ENCODE measurements at regions not wholly inside any gene's neighbourhood (a gene's known extent, or its start where the extent isn't known, plus 50 kb on each side); places are given as distances from the start of the nearest gene placed in this dataset.

DNA sequence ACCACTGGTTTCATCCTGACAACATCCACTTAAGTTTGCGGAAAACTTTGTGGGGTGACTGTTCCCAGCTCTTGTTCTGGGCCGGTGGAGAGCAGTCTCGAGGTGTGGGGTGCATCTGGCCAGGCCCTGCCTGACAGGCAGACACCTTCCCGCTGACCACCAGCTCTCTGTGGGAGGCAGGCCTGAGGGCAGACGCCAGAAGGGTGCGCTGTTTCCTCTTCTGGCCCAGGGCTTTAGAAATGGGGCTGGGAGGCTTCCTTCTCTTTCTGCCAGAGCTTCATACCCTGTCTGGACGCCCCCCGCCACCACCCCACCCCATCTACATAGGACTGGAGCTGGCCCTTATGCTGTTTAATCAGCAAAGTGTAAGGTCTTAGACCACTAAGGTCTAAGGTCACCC lies 263.8 kb downstream of the LOXHD1 start:
- TF ChIP-seq, protein P1, sequence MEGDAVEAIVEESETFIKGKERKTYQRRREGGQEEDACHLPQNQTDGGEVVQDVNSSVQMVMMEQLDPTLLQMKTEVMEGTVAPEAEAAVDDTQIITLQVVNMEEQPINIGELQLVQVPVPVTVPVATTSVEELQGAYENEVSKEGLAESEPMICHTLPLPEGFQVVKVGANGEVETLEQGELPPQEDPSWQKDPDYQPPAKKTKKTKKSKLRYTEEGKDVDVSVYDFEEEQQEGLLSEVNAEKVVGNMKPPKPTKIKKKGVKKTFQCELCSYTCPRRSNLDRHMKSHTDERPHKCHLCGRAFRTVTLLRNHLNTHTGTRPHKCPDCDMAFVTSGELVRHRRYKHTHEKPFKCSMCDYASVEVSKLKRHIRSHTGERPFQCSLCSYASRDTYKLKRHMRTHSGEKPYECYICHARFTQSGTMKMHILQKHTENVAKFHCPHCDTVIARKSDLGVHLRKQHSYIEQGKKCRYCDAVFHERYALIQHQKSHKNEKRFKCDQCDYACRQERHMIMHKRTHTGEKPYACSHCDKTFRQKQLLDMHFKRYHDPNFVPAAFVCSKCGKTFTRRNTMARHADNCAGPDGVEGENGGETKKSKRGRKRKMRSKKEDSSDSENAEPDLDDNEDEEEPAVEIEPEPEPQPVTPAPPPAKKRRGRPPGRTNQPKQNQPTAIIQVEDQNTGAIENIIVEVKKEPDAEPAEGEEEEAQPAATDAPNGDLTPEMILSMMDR (conservative IDR thresholded peaks at IDR 0.05; ENCODE audit: low read depth, low read length) = peak; percentile 45
- TF ChIP-seq EZH2 (IDR thresholded peaks at IDR 0.05; ENCODE audit: borderline replicate concordance, low read depth, low read length, poor library complexity, severe bottlenecking) = no peak

Data from A673 (cell line).